ENCODE measurements at regions not wholly inside any gene's neighbourhood (a gene's known extent, or its start where the extent isn't known, plus 50 kb on each side); places are given as distances from the start of the nearest gene placed in this dataset.

- TF ChIP-seq, protein P1, sequence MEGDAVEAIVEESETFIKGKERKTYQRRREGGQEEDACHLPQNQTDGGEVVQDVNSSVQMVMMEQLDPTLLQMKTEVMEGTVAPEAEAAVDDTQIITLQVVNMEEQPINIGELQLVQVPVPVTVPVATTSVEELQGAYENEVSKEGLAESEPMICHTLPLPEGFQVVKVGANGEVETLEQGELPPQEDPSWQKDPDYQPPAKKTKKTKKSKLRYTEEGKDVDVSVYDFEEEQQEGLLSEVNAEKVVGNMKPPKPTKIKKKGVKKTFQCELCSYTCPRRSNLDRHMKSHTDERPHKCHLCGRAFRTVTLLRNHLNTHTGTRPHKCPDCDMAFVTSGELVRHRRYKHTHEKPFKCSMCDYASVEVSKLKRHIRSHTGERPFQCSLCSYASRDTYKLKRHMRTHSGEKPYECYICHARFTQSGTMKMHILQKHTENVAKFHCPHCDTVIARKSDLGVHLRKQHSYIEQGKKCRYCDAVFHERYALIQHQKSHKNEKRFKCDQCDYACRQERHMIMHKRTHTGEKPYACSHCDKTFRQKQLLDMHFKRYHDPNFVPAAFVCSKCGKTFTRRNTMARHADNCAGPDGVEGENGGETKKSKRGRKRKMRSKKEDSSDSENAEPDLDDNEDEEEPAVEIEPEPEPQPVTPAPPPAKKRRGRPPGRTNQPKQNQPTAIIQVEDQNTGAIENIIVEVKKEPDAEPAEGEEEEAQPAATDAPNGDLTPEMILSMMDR (IDR thresholded peaks at IDR 0.05): no peak
- TF ChIP-seq POLR2A (IDR thresholded peaks at IDR 0.05): no peak
Measured at GRCh38 chr1:203402152-203402551, 51.2 kb upstream of the FMOD start.
